ENCODE measurements at regions not wholly inside any gene's neighbourhood (a gene's known extent, or its start where the extent isn't known, plus 50 kb on each side); places are given as distances from the start of the nearest gene placed in this dataset. TPM values are rescaled to one million over a fixed set of nuclear protein-coding genes. Genes with fewer than 3 reads are reported as not detected.

Small RNA genes in the stretch of these regions (microRNA-seq; reads per million reads assigned to microRNA genes)
- gene MIR3660 (ENCODE audit: borderline microRNAs expressed, borderline replicate concordance), result not detected
